ENCODE measurements at regions not wholly inside any gene's neighbourhood (a gene's known extent, or its start where the extent isn't known, plus 50 kb on each side); places are given as distances from the start of the nearest gene placed in this dataset.
A peak's percentile ranks its signal among the peaks of the same experiment; 100 is the strongest.

GRCh38 chr2:191571163-191571769, 106.7 kb upstream of the NABP1 start:
- H3K27me3 ChIP-seq (ENCODE audit: insufficient read depth, low read length, poor library complexity): peaks cover 6% of the 10 kb centered on the region
- H3K4me3 ChIP-seq (ENCODE audit: low read depth in 1 of 2, low read length in 2 of 2): peak overlapping the region in 1 of 2 experiments; percentile 10; a peak in 2 of 4 replicates
- peak overlapping the region; percentile 18 for H2AFZ ChIP-seq (ENCODE audit: low read depth, low read length)
- H3K27ac ChIP-seq (ENCODE audit: low read length): peak overlapping the region; percentile 63
- H3K9ac ChIP-seq (ENCODE audit: low read depth, low read length): peak overlapping the region; percentile 33
- no peak for TF ChIP-seq EZH2 (IDR thresholded peaks at IDR 0.05; ENCODE audit: borderline replicate concordance, low read depth, low read length, severe bottlenecking)
- TF ChIP-seq CTCF (IDR thresholded peaks at IDR 0.05; ENCODE audit: borderline replicate concordance, extremely low read depth, low read length, poor library complexity, severe bottlenecking): peak; percentile 86
- ATAC-seq (ENCODE audit: insufficient read depth, low read depth): peak; percentile 85
- peak; percentile 49 for DNase-seq
- H3K4me2 ChIP-seq (ENCODE audit: insufficient read depth, low read length): peak overlapping the region; percentile 59
- no peaks in the 10 kb centered on the region for H3K79me2 ChIP-seq (ENCODE audit: insufficient read depth, low read length)
- no peaks in the 10 kb centered on the region for H3K9me3 ChIP-seq (ENCODE audit: insufficient read depth, low read length, severe bottlenecking)
- H3K4me1 ChIP-seq (ENCODE audit: insufficient read depth, low read length): peaks cover 13% of the 10 kb centered on the region
- H4K20me1 ChIP-seq (ENCODE audit: insufficient read depth, low read length): no peaks in the 10 kb centered on the region
- no peaks in the 10 kb centered on the region for H3K36me3 ChIP-seq (ENCODE audit: insufficient read depth, low read length)

- H3K4me3 ChIP-seq (ENCODE audit: low read depth in 1 of 2, low read length in 2 of 2): no peak overlapping the region
- no peaks in the 10 kb centered on the region for H3K36me3 ChIP-seq (ENCODE audit: insufficient read depth, low read length)
- H4K20me1 ChIP-seq (ENCODE audit: insufficient read depth, low read length): no peaks in the 10 kb centered on the region
- peaks cover 6% of the 10 kb centered on the region for H3K27me3 ChIP-seq (ENCODE audit: insufficient read depth, low read length, poor library complexity)
- H2AFZ ChIP-seq (ENCODE audit: low read depth, low read length): no peak overlapping the region
- no peaks in the 10 kb centered on the region for H3K79me2 ChIP-seq (ENCODE audit: insufficient read depth, low read length)
- H3K9me3 ChIP-seq (ENCODE audit: insufficient read depth, low read length, severe bottlenecking): no peaks in the 10 kb centered on the region
- H3K27ac ChIP-seq (ENCODE audit: low read length): no peak overlapping the region
- ATAC-seq (ENCODE audit: insufficient read depth, low read depth): no peak
- no peak overlapping the region for H3K9ac ChIP-seq (ENCODE audit: low read depth, low read length)
- TF ChIP-seq EZH2 (IDR thresholded peaks at IDR 0.05; ENCODE audit: borderline replicate concordance, low read depth, low read length, severe bottlenecking): no peak
- no peak for TF ChIP-seq CTCF (IDR thresholded peaks at IDR 0.05; ENCODE audit: borderline replicate concordance, extremely low read depth, low read length, poor library complexity, severe bottlenecking)
- no peak for DNase-seq
- H3K4me2 ChIP-seq (ENCODE audit: insufficient read depth, low read length): no peak overlapping the region
- H3K4me1 ChIP-seq (ENCODE audit: insufficient read depth, low read length): peaks cover 13% of the 10 kb centered on the region
Observed at GRCh38 chr2:191572319-191572718, 105.6 kb upstream of the NABP1 start.

GRCh38 chr2:191573216-191573615, 104.7 kb upstream of the NABP1 start:
- ATAC-seq (ENCODE audit: insufficient read depth, low read depth): no peak
- no peak overlapping the region for H3K4me2 ChIP-seq (ENCODE audit: insufficient read depth, low read length)

More at GRCh38 chr2:191573216-191573615, 104.7 kb upstream of the NABP1 start:
- TF ChIP-seq EZH2 (IDR thresholded peaks at IDR 0.05; ENCODE audit: borderline replicate concordance, low read depth, low read length, severe bottlenecking) (no peak), CTCF (IDR thresholded peaks at IDR 0.05; ENCODE audit: borderline replicate concordance, extremely low read depth, low read length, poor library complexity, severe bottlenecking) (no peak)
- DNase-seq: no peak
- no peaks in the 10 kb centered on the region for H3K9me3 ChIP-seq (ENCODE audit: insufficient read depth, low read length, severe bottlenecking)
- H3K27me3 ChIP-seq (ENCODE audit: insufficient read depth, low read length, poor library complexity): peaks cover 6% of the 10 kb centered on the region
- H4K20me1 ChIP-seq (ENCODE audit: insufficient read depth, low read length): no peaks in the 10 kb centered on the region
- H3K4me3 ChIP-seq (ENCODE audit: low read depth in 1 of 2, low read length in 2 of 2): no peak overlapping the region
- H3K27ac ChIP-seq (ENCODE audit: low read length): no peak overlapping the region
- H3K36me3 ChIP-seq (ENCODE audit: insufficient read depth, low read length): no peaks in the 10 kb centered on the region
- no peaks in the 10 kb centered on the region for H3K79me2 ChIP-seq (ENCODE audit: insufficient read depth, low read length)
- no peak overlapping the region for H3K9ac ChIP-seq (ENCODE audit: low read depth, low read length)
- peaks cover 13% of the 10 kb centered on the region for H3K4me1 ChIP-seq (ENCODE audit: insufficient read depth, low read length)
- H2AFZ ChIP-seq (ENCODE audit: low read depth, low read length): no peak overlapping the region
